Fibroblast of skin of scalp (primary cell): ENCODE measurements at regions not wholly inside any gene's neighbourhood (a gene's known extent, or its start where the extent isn't known, plus 50 kb on each side); places are given as distances from the start of the nearest gene placed in this dataset.
"Not testable (repeated sequence)": the region's sequence is repeated elsewhere in the genome, so short reads cannot be mapped to it uniquely, and the experiment has no call there.

Experiments
- DNase-seq: peaks from one replicate; pipeline ENCODE4 v3.0.0-alpha.2; 2013

GRCh38 chr5:136457390-136458013 lies 92.2 kb upstream of the TRPC7 start:
- DNase-seq: no peak

GRCh38 chr5:136455409-136455808 lies 90.1 kb upstream of the TRPC7 start:
- no peak for DNase-seq

- no peak for DNase-seq
These were observed 88.8 kb upstream of the TRPC7 start for GRCh38 chr5:136453986-136454758.

GRCh38 chr5:136453199-136453598 lies 87.9 kb upstream of the TRPC7 start:
- DNase-seq: no peak

GRCh38 chr5:136447576-136447975 lies 82.2 kb upstream of the TRPC7 start:
- DNase-seq: not testable (repeated sequence)

- no peak for DNase-seq
These were observed 81.2 kb upstream of the TRPC7 start for GRCh38 chr5:136446565-136446964.

GRCh38 chr5:136444099-136444498 lies 78.8 kb upstream of the TRPC7 start:
- DNase-seq: not testable (repeated sequence)

- DNase-seq: no peak
These were observed 74.0 kb upstream of the TRPC7 start for GRCh38 chr5:136439367-136439766.

GRCh38 chr5:136435946-136436543 lies 70.7 kb upstream of the TRPC7 start:
- no peak for DNase-seq

GRCh38 chr5:136434795-136435194 lies 69.5 kb upstream of the TRPC7 start:
- DNase-seq: no peak

- DNase-seq: no peak
These were observed 67.4 kb upstream of the TRPC7 start for GRCh38 chr5:136432705-136433104.

- no peak for DNase-seq
These were observed 64.7 kb upstream of the TRPC7 start for GRCh38 chr5:136430081-136430480.

- DNase-seq: no peak
These were observed 62.1 kb upstream of the TRPC7 start for GRCh38 chr5:136427426-136427825.

- DNase-seq: no peak
These were observed 60.6 kb upstream of the TRPC7 start for GRCh38 chr5:136425921-136426320.

GRCh38 chr5:136424835-136425584 lies 59.7 kb upstream of the TRPC7 start:
- peak; percentile 71 for DNase-seq

- no peak for DNase-seq
These were observed 58.7 kb upstream of the TRPC7 start for GRCh38 chr5:136423944-136424606.

- no peak for DNase-seq
These were observed 55.0 kb upstream of the TRPC7 start for GRCh38 chr5:136420168-136420898.

GRCh38 chr5:136418301-136418700 lies 53.0 kb upstream of the TRPC7 start:
- no peak for DNase-seq
